Activated CD4-positive, alpha-beta memory T cell treated with anti-CD3 and anti-CD28 coated beads for 36 hours (primary cell): ENCODE measurements at regions not wholly inside any gene's neighbourhood (a gene's known extent, or its start where the extent isn't known, plus 50 kb on each side); places are given as distances from the start of the nearest gene placed in this dataset.

Experiments
- CTCF ChIA-PET: fragments of 350-600 bp; sonication (Branson Sonifier 250); formaldehyde crosslinking; loops from one replicate; lab custom pipeline; 2021; ENCODE audit warnings: antibody characterized with exemption, inconsistent platforms; lab: Charles Lee
- POLR2A ChIA-PET: fragments of 350-600 bp; sonication (Branson Sonifier 250); formaldehyde crosslinking; loops from one replicate; lab custom pipeline; 2021; ENCODE audit warnings: antibody characterized with exemption; lab: Charles Lee
- DNase-seq: peaks from one replicate; pipeline ENCODE4 v3.0.0-alpha.2; 2020
- H3K27ac Mint-ChIP-seq: one replicate; pipeline ENCODE4 v1.8.0; 2021; ENCODE audit warnings: mixed read lengths
- H3K27me3 Mint-ChIP-seq: one replicate; pipeline ENCODE4 v1.8.0; 2021; ENCODE audit warnings: mixed read lengths
- H3K36me3 Mint-ChIP-seq: one replicate; pipeline ENCODE4 v1.8.0; 2021; ENCODE audit warnings: mixed read lengths
- H3K4me1 Mint-ChIP-seq: one replicate; pipeline ENCODE4 v1.8.0; 2021; ENCODE audit warnings: low read depth, mixed read lengths
- H3K4me3 Mint-ChIP-seq: one replicate; pipeline ENCODE4 v1.8.0; 2021; ENCODE audit warnings: mild to moderate bottlenecking, mixed read lengths
- H3K9me3 Mint-ChIP-seq: one replicate; pipeline ENCODE4 v1.8.0; 2021; ENCODE audit warnings: mixed read lengths
- intact Hi-C: fragments of 100-400 bp; cut with micrococcal nuclease; formaldehyde crosslinking; loops from one replicate; pipeline ENCODE4 v1.15.1; 2023

- intact Hi-C loops: no loop called here
- Mint-ChIP-seq H3K27me3 (no peaks in the 10 kb centered on the region), H3K9me3 (no peaks in the 10 kb centered on the region), H3K4me1 (no peaks in the 10 kb centered on the region), H3K36me3 (no peaks in the 10 kb centered on the region), H3K27ac (no peak overlapping the region), H3K4me3 (no peak overlapping the region)
- ChIA-PET POLR2A (no interaction called here), CTCF (interaction anchor here (0.9 kb wide), 1 partner anchor 147 kb away, joined by 3 read pairs; no protein-coding TSS in a partner anchor)
- no peak for DNase-seq
Observed at GRCh38 chr7:22907805-22908204, 85.2 kb upstream of the TOMM7 start.

DNA sequence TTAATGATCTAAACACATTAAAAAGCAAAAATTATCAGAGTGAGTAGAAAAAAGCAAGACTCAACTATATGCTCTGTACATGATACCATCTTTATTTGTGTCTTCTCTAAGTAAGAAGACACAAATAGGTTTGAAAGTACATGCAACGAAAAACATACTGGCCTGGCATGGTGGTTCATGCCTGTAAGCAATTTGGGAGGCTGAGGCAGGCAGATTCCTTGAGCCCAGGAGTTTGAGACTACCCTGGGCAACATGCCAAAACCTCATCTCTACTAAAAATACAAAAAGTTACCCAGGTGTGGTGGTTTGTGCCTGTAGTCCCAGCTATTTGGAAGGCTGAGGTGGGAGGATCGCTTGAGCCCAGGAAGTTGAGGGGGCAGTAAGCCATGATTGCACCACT lies 78.1 kb upstream of the TOMM7 start:
- Mint-ChIP-seq H3K27me3 (peaks cover 8% of the 10 kb centered on the region), H3K4me3 (no peak overlapping the region), H3K4me1 (peaks cover 6% of the 10 kb centered on the region), H3K9me3 (no peaks in the 10 kb centered on the region), H3K27ac (no peak overlapping the region), H3K36me3 (no peaks in the 10 kb centered on the region)
- no peak for DNase-seq
- ChIA-PET CTCF (no interaction called here), POLR2A (no interaction called here)
- intact Hi-C loops: no loop called here

DNA sequence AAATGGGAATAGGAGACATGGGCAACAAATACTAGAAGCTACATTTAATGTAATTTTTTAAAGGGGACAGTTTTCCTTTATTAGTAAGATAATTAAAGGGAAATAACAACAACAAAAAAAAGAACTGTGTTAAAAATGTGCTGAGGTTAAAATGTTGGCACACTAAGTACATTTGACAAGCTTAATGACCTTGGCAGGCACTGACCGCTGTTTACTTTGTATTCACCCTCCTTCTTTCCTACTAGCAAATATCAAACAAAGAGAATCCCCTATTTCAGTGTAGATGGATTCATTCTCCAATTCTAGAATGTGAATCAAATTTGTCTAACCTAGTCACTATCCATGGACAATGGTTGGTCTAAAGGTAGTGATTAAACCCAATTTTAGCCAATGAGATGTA lies 77.5 kb upstream of the TOMM7 start:
- Mint-ChIP-seq H3K4me3 (no peak overlapping the region), H3K27me3 (peaks cover 8% of the 10 kb centered on the region), H3K4me1 (peaks cover 6% of the 10 kb centered on the region), H3K36me3 (no peaks in the 10 kb centered on the region), H3K27ac (no peak overlapping the region), H3K9me3 (no peaks in the 10 kb centered on the region)
- intact Hi-C loops: no loop called here
- DNase-seq: no peak
- CTCF ChIA-PET: interaction anchor here (1.0 kb wide), 1 partner anchor 186 kb away, joined by 3 read pairs; no protein-coding TSS in a partner anchor
- POLR2A ChIA-PET: no interaction called here

DNA sequence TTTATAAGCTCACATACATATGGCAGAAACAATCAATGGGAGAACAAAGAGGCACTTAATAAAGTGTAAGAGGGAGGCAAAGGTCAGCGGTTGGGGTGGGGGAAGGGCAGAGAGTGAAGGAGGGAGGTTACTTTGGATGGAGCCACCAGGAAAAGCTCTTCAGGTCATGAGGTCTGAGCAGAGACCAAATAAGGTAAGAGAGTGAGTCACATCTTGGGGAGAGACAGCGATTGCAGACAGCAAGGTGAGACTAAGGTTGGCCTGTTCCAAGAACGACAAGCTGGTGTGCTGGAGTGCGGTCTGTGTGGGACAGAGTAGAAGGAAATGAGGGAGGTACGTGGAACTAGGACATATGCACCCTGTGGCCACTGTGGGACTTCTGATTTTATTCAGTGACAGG lies 74.3 kb upstream of the TOMM7 start:
- H3K27ac Mint-ChIP-seq: no peak overlapping the region
- CTCF ChIA-PET: no interaction called here
- no peaks in the 10 kb centered on the region for H3K9me3 Mint-ChIP-seq
- H3K36me3 Mint-ChIP-seq: no peaks in the 10 kb centered on the region
- no peak overlapping the region for H3K4me3 Mint-ChIP-seq
- H3K27me3 Mint-ChIP-seq: peaks cover 14% of the 10 kb centered on the region
- peak; percentile 32 for DNase-seq
- POLR2A ChIA-PET: no interaction called here
- H3K4me1 Mint-ChIP-seq: peaks cover 6% of the 10 kb centered on the region
- intact Hi-C loops: no loop called here

- Mint-ChIP-seq H3K36me3 (no peaks in the 10 kb centered on the region), H3K27ac (no peak overlapping the region), H3K9me3 (no peaks in the 10 kb centered on the region), H3K4me3 (no peak overlapping the region), H3K4me1 (peaks cover 6% of the 10 kb centered on the region), H3K27me3 (peaks cover 14% of the 10 kb centered on the region)
- ChIA-PET CTCF (interaction anchor here (0.6 to 1.1 kb wide), 3 partner anchors 117 to 1295 kb away, joined by 3 read pairs; no protein-coding TSS in a partner anchor), POLR2A (no interaction called here)
- DNase-seq: no peak
- intact Hi-C loops: no loop called here
Observed at GRCh38 chr7:22895828-22896165, 73.1 kb upstream of the TOMM7 start.

GRCh38 chr7:22895140-22895827 lies 72.6 kb upstream of the TOMM7 start:
- CTCF ChIA-PET: interaction anchor here (0.6 to 1.1 kb wide), 3 partner anchors 117 to 1296 kb away, joined by 3 read pairs; no protein-coding TSS in a partner anchor
- H3K4me3 Mint-ChIP-seq: no peak overlapping the region
- H3K36me3 Mint-ChIP-seq: no peaks in the 10 kb centered on the region
- no peaks in the 10 kb centered on the region for H3K9me3 Mint-ChIP-seq
- H3K27ac Mint-ChIP-seq: no peak overlapping the region
- no peak for DNase-seq
- peaks cover 14% of the 10 kb centered on the region for H3K27me3 Mint-ChIP-seq
- intact Hi-C loops: no loop called here
- POLR2A ChIA-PET: interaction anchor here (0.5 kb wide), 1 partner anchor 45 kb away, joined by 3 read pairs; no protein-coding TSS in a partner anchor
- H3K4me1 Mint-ChIP-seq: peaks cover 6% of the 10 kb centered on the region

DNA sequence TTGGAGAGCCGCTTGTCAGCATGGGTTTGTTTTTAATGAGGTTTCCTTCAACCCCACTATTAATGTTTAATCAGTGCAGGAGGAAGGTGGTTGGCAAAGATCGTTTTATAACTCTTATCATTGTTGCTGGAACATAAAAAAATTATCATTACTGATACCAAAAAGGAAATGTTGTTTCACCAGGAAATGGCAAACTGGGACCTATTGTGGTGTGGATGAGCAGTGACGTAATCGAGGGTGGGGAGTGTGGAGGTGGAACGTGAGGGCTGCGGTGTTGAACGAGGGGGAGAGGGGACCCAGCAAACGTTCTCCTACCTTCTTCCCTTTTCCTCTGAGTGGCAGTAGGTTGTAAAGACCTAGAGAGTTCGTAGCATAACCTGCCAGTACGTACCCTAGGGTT lies 71.9 kb upstream of the TOMM7 start:
- H3K4me3 Mint-ChIP-seq: no peak overlapping the region
- no peak overlapping the region for H3K27ac Mint-ChIP-seq
- CTCF ChIA-PET: interaction anchor here (1.1 kb wide), 1 partner anchor 118 kb away, joined by 3 read pairs; no protein-coding TSS in a partner anchor
- no peaks in the 10 kb centered on the region for H3K9me3 Mint-ChIP-seq
- DNase-seq: no peak
- H3K4me1 Mint-ChIP-seq: peaks cover 6% of the 10 kb centered on the region
- POLR2A ChIA-PET: no interaction called here
- H3K36me3 Mint-ChIP-seq: no peaks in the 10 kb centered on the region
- H3K27me3 Mint-ChIP-seq: peaks cover 14% of the 10 kb centered on the region
- intact Hi-C loops: no loop called here

- no peaks in the 10 kb centered on the region for H3K9me3 Mint-ChIP-seq
- peaks cover 7% of the 10 kb centered on the region for H3K4me1 Mint-ChIP-seq
- CTCF ChIA-PET: no interaction called here
- DNase-seq: no peak
- no peak overlapping the region for H3K27ac Mint-ChIP-seq
- no peak overlapping the region for H3K4me3 Mint-ChIP-seq
- H3K27me3 Mint-ChIP-seq: peaks cover 6% of the 10 kb centered on the region
- intact Hi-C loops: no loop called here
- POLR2A ChIA-PET: no interaction called here
- H3K36me3 Mint-ChIP-seq: no peaks in the 10 kb centered on the region
Observed at GRCh38 chr7:22890773-22891172, 68.1 kb upstream of the TOMM7 start.

DNA sequence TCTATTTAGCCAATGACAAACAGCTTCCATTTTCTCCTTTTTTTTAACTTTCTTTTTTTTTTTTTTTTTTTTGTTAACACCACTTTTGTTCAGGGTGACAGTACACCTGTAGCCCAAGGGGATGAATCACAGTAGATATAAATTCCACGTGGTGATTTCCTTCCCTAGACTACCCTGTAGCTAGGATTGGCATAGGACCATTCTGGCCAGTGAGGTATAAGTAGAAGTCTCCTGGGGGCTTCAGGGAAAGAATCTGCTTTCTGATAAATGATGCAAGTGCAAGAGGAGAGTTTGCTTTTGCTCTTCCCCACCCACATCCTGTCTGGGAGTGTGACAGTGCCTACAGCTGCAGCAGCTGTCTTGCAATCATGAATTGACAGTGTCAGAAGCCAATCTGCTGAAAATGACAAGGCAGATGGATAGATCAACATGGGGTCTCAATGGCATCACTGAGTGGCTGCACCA lies 63.2 kb upstream of the TOMM7 start:
- DNase-seq: peak; percentile 81
- CTCF ChIA-PET: interaction anchor here (0.6 to 2.1 kb wide), 7 partner anchors 17 to 325 kb away, joined by 3 to 14 read pairs (median 4); partner anchors contain the start of gene TOMM7
- intact Hi-C loops: loop anchor here (1.0 to 10.0 kb wide), 11 partner anchors 28 to 947 kb away; partner anchors contain the start of genes HYCC1, NUP42 and TOMM7
- Mint-ChIP-seq H3K4me3 (peak overlapping the region; percentile 45), H3K27me3 (no peaks in the 10 kb centered on the region), H3K27ac (peak overlapping the region; percentile 88), H3K9me3 (no peaks in the 10 kb centered on the region), H3K36me3 (no peaks in the 10 kb centered on the region), H3K4me1 (peaks cover 39% of the 10 kb centered on the region)
- POLR2A ChIA-PET: interaction anchor here (0.6 to 1.8 kb wide), 10 partner anchors 19 to 1872 kb away, joined by 3 to 8 read pairs (median 4); partner anchors contain the start of gene GSDME

DNA sequence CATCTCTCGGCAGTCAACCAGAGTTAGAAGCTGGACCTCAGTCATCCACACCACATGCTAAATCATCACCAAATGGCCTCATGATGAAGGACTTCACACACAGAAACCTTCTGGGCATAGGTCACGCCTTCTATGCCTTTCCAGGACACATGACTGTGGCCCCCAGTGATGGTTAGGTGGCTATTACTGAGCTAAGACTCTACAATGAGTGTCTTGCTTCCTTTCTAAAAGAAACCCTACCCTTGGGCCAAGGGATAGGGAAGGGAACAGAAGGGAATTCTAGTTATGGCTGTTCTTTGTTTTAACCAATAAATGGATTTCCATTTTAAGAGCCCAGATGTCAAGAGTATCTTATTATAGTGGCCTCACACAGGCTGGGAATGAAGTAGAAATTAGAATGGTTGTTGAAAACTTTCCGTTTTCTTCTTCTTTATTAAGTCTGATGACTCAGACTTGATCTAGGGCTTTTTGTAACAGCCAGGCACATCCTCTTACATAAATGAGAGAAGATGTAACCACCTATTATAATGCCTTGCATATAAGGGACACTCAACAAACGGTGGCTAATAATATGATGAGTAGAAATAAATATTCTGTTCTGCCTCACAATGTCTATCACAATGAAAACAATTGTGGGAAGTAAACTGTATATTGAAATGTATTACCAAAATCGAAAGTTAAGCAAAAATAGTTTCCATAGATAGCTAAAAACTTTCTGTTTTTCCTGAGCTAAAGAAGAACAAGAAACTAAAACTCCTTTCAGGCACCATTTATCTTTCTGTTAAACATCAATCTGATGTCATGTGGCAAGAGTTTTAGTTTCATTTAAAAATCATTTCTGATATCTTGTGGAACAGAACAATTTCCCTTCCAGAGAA lies 62.5 kb upstream of the TOMM7 start:
- intact Hi-C loops: loop anchor here (1.0 to 10.0 kb wide), 11 partner anchors 27 to 946 kb away; partner anchors contain the start of genes HYCC1, NUP42 and TOMM7
- H3K27ac Mint-ChIP-seq: peak overlapping the region; percentile 88

DNA sequence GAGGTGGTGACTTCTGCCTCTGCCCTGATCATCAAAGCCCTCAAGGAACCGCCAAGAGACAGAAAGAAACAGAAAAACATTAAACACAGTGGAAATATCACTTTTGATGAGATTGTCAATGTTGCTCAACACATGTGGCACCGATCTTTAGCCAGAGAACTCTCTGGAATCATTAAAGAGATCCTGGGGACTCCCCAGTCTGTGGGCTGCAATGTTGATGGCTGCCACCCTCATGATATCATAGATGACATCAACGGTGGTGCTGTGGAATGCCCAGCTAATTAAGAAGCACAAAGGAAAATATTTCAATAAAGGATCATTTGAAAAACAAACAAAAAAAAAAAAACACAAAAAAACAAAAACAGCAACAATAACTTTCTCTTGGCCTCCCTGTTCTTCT lies 59.5 kb upstream of the TOMM7 start:
- H3K36me3 Mint-ChIP-seq: no peaks in the 10 kb centered on the region
- H3K9me3 Mint-ChIP-seq: no peaks in the 10 kb centered on the region
- CTCF ChIA-PET: interaction anchor here (0.9 kb wide), 1 partner anchor 173 kb away, joined by 3 read pairs; no protein-coding TSS in a partner anchor
- no peak overlapping the region for H3K27ac Mint-ChIP-seq
- intact Hi-C loops: loop anchor here (10.0 kb wide), 1 partner anchor 303 kb away; the partner anchor contains the start of gene NUP42
- peaks cover 39% of the 10 kb centered on the region for H3K4me1 Mint-ChIP-seq
- no peak overlapping the region for H3K4me3 Mint-ChIP-seq
- no peak for DNase-seq
- POLR2A ChIA-PET: interaction anchor here (0.6 kb wide), 1 partner anchor 185 kb away, joined by 3 read pairs; no protein-coding TSS in a partner anchor
- no peaks in the 10 kb centered on the region for H3K27me3 Mint-ChIP-seq

More for the DNA sequence above, 62.5 kb upstream of the TOMM7 start:
- no peaks in the 10 kb centered on the region for H3K36me3 Mint-ChIP-seq
- CTCF ChIA-PET: interaction anchor here (0.6 to 2.1 kb wide), 7 partner anchors 17 to 324 kb away, joined by 3 to 14 read pairs (median 4); partner anchors contain the start of gene TOMM7
- no peak overlapping the region for H3K4me3 Mint-ChIP-seq
- DNase-seq: peak; percentile 25
- no peaks in the 10 kb centered on the region for H3K9me3 Mint-ChIP-seq
- no peaks in the 10 kb centered on the region for H3K27me3 Mint-ChIP-seq
- POLR2A ChIA-PET: interaction anchor here (0.6 to 1.8 kb wide), 10 partner anchors 18 to 1872 kb away, joined by 3 to 8 read pairs (median 4); partner anchors contain the start of gene GSDME
- peaks cover 39% of the 10 kb centered on the region for H3K4me1 Mint-ChIP-seq
